Esophagus muscularis mucosa (tissue), 4 donors: ENCODE measurements at regions not wholly inside any gene's neighbourhood (a gene's known extent, or its start where the extent isn't known, plus 50 kb on each side); places are given as distances from the start of the nearest gene placed in this dataset.

Experiments
- CTCF ChIP-seq, 3 experiments: fragments of 200-600 bp in 2 of 3; fragments of 450-650 bp in 1 of 3; sonication (generic) in 2 of 3; IDR thresholded peaks; one replicate each; pipeline ENCODE4 v1.5.1; 2017 to 2019; ENCODE audit warnings: antibody characterized with exemption in 3 of 3, mild to moderate bottlenecking in 2 of 3, moderate library complexity in 1 of 3
- EP300 ChIP-seq: sonication (generic); formaldehyde crosslinking; IDR thresholded peaks from one replicate; pipeline ENCODE4 v1.6.1; 2017; ENCODE audit warnings: antibody characterized with exemption
- POLR2A ChIP-seq: fragments of 450-650 bp; IDR thresholded peaks from one replicate; pipeline ENCODE4 v1.6.1; 2017; ENCODE audit warnings: antibody characterized with exemption, moderate library complexity, mild to moderate bottlenecking, low read depth
- POLR2AphosphoS5 ChIP-seq, 2 donors: sonication (generic); formaldehyde crosslinking; IDR thresholded peaks; one replicate each; pipeline ENCODE4 v1.6.1; 2017; ENCODE audit warnings: antibody characterized with exemption in 2 of 2

- no peak for TF ChIP-seq CTCF (IDR thresholded peaks at IDR 0.05)
- no peak for TF ChIP-seq POLR2A
- no peak for TF ChIP-seq POLR2AphosphoS5 (IDR thresholded peaks at IDR 0.05)
- TF ChIP-seq EP300 = no peak
Observed at GRCh38 chr2:185402474-185402873, 336.1 kb upstream of the FSIP2 start.
